HG03520 (cell line): ENCODE measurements at regions not wholly inside any gene's neighbourhood (a gene's known extent, or its start where the extent isn't known, plus 50 kb on each side); places are given as distances from the start of the nearest gene placed in this dataset.
"Not testable (repeated sequence)": the region's sequence is repeated elsewhere in the genome, so short reads cannot be mapped to it uniquely, and the experiment has no call there.

ENCODE experiments used
- ATAC-seq: cut with Tn5 transposase; IDR thresholded peaks from one replicate; pipeline ENCODE4 v1.9.1; 2021; ENCODE audit warnings: mild to moderate bottlenecking, moderate library complexity; ENCODE audit not compliant: unreplicated experiment

- not testable (repeated sequence) for ATAC-seq
Observed at GRCh38 chr2:37757456-37757855, 86.0 kb upstream of the CDC42EP3 start.

DNA sequence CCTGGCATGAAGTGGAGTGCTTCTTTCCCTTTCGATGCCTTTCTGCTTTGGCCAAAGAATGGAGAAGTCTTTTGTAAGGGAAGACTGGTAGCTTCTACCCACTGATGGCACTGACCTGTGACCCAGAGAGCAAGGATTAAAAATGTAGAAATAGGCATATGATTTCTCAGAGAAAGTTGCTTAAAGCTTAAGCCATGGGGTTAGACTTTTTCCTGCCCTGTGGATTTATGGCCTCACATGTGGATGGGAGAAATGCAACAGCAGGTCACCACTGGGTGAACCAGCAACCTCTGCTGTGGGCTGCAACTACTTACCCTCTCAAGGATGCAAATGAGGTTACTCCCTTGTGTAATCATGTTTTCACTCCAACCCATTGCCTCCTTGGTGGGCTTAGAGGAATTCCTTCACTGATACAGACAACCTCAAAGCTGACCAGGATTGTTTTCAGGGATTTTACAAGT lies 86.7 kb upstream of the CDC42EP3 start:
- not testable (repeated sequence) for ATAC-seq

GRCh38 chr2:37759989-37760388 lies 88.5 kb upstream of the CDC42EP3 start:
- ATAC-seq: not testable (repeated sequence)

DNA sequence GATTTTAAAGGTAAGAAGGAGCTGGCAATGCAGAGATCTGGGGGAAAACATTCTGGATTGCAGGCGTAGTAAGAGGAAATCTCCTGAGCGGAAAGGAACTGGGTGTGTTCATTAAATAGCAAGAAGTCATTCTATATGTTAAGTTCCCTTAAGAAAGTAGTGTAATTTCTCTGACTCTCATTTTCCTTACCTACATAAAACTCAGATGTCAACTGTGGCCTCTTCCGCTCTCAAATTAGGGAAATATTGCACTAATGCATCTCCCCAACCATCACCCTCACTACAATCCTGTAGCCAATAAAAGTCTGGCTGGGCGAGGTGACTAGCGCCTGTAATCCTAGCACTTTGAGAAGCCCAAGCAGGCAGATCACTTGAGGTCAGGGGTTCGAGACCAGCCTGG lies 89.0 kb upstream of the CDC42EP3 start:
- ATAC-seq: no peak

GRCh38 chr2:37762281-37762680 lies 90.8 kb upstream of the CDC42EP3 start:
- ATAC-seq: not testable (repeated sequence)

DNA sequence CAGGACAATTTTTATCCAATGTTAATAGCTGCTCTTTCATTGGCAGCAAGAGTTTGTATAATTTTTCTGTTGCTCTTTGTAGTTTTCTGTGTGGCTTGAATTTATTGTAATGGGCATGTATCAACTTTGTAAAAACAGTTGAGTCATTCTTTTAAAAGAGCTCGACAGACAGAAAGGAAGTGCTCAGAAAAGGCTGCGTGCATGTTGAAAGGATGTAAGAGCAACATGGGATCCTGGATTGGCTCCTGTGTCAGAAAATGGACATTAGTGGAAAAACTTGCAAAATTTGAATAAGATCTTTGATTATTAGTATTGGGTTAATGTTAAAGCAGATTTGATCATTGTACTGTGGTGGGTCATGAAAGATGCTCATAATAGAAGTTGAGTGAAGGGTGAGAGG lies 93.3 kb upstream of the CDC42EP3 start:
- ATAC-seq: no peak

DNA sequence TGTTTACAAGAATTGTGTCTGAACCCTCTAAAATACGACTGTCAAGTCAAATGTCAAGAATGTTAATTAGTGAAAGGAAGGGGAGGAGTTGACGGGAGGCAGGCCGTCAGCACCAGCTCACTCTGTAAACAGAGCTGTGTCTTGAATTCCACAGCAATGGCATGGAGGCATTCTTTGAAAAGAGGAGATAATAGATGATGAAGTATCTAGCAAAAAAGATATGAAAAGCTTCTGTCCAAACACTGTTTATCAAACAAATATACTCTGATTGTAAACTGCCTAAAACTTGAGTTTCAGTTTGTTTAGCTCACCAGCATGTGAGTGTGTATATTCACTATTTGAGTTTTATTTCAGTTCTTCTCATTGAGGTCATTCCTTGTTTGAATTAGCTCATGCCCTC lies 94.7 kb upstream of the CDC42EP3 start:
- no peak for ATAC-seq

DNA sequence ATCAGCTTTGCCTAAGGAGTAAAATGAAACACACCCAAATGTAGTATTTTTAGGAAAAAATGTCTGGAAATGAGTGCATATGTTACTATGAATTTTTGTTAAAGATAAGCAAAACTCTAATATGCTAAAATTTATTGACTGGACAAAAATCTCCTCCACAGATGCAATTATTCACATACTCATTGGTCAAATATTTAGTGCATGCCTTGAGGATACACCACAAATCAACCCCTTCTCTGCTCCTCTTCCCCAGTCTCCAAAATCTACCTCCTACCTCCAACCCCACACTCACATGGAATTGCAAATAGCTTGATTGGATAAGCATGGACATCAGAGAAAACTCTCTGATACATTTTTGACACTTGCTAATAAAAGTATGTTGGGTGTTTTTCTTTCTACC lies 95.6 kb upstream of the CDC42EP3 start:
- ATAC-seq: no peak

- ATAC-seq: no peak
Observed at GRCh38 chr2:37767959-37768925, 96.8 kb upstream of the CDC42EP3 start.

DNA sequence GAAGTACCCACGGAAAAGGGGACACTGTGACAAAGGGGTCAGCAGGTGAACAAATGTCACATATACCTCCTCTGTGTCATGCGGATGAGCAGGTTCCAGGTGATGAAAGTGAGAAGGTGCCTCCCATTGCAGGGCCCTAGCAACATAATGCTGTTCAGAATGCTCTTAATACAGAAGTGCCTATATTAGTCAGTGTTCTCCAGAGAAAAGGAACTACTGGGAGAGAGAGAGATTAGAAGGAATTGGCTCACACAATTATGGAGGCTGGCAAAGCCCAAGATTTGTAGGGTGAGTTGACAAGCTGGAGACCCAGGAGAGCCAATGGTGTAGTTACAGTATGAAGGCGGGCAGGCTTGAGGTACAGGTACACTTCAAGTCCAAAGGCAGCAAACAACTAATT lies 98.1 kb upstream of the CDC42EP3 start:
- no peak for ATAC-seq

GRCh38 chr2:37770797-37771196 lies 99.4 kb upstream of the CDC42EP3 start:
- no peak for ATAC-seq

DNA sequence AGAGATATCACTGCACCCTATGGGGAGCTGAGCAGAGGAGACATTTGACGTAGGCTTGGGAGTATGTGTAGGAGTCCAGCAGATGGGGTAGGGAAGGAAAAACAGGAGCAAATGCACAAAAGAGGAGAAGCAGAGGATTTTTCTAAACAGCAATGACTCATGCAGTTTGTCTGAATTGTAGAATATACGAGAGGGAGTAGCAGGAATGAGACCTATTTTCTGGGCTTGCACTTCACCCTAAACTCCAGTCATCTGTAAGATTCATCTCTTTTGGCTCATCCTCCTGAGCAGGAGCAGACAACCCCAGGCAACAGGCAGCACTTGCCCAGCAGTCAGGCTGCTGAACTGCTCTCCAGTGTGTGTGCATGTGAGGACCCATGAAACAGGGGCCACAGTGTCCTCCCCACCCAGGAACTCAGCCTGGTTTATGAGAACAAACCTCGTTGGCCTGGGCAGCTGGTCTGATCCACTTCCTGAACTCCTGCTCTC lies 100.2 kb upstream of the CDC42EP3 start:
- no peak for ATAC-seq

GRCh38 chr2:37773371-37774130 lies 102.1 kb upstream of the CDC42EP3 start:
- no peak for ATAC-seq

- ATAC-seq: not testable (repeated sequence)
Observed at GRCh38 chr2:37774171-37774944, 102.9 kb upstream of the CDC42EP3 start.

DNA sequence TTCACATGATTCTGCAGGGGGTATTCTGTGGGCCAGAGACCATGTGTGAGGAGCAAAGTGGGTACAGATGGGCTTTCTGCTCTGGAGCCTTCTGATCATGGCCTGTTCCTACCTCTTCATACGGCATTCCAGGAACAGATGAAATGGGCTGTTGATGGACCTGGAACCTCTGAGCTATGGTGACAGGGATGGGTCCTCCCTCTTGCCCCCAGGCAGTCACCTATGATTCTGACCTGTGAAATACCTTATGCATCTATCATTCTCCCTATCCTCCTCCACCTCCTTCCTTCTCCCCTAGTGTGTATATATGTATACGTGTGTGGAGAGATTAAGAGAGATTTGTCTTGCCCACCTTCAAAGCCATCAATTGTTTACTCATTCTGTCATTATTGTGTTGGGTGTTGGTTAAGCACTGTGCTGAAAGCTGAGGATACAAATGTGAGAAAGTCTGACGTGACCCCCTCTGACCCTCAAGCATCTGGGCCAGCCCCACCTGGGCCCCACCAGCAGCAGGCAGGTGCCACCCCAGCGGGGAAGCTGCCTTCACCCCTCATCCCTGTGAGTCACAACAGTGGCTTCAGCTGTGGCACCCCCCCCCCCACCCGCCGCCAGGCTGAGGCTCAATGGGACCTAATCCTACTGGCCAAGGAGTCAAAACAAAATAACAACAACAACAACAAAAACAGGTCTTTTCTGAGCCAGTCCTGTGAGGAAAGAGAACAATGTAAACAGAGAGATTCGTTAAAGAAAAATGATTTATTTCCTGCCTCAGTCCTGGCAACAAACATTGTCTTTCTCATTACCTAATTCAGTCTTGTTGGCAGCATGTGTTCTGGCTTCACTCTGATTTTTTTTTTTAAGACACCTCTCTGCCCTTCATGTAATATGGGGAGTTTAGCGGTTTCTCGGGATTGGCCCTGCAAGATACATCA lies 103.8 kb upstream of the CDC42EP3 start:
- no peak for ATAC-seq

DNA sequence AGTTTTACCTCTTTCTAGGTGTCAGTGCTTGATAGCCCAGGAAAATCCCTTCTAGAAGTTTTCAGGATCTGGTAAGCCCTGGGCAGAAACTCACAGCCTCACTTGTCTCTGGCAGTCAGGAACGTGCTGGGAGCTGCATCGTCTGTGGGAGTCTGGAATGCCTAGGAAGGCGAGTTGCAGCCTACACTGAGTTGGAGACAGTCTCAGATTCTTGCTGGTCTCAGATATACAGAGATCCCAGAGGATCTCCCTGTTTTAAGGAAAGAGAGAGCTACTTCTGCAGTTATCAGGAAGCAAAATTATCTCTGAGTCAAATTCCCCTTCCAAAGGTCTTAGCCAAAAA lies 104.4 kb upstream of the CDC42EP3 start:
- no peak for ATAC-seq

DNA sequence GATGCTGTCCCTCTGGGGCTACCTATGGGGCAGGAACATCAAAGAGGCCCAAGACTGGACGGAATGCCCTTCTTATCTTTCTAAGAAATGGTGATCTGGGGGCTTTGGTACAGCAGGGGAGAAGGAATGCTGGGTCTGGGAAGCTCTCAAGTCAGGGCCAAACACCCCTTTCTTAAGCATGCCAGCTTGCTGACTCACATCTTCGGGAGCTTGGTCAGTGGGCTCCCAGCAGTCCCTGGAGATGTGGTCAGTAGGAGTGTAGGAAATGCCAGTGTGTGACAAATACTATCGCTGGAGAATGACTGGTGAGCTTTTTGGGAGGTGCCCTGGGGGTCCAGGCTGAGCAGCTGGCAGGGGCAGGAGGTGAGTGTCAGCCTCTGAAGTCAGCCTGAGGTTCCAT lies 105.0 kb upstream of the CDC42EP3 start:
- no peak for ATAC-seq

DNA sequence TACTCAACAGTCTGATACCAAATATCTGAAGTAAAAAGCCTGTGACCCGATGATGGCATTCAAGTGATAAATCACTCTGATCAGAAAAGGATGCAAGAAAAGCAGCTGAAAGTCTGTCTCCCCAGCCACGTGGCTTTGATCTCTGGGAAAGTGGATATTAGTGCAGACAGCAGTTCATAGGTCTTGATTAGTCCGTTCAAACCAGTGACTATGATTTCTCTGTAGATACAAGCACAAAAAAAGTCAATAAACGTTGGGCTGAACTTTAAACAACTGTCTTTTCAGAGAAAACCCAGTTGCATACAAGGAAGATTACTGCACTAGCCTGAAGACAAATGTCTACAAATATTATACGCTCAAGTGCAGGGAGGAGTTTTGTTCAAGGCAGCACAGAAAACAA lies 107.7 kb upstream of the CDC42EP3 start:
- no peak for ATAC-seq

DNA sequence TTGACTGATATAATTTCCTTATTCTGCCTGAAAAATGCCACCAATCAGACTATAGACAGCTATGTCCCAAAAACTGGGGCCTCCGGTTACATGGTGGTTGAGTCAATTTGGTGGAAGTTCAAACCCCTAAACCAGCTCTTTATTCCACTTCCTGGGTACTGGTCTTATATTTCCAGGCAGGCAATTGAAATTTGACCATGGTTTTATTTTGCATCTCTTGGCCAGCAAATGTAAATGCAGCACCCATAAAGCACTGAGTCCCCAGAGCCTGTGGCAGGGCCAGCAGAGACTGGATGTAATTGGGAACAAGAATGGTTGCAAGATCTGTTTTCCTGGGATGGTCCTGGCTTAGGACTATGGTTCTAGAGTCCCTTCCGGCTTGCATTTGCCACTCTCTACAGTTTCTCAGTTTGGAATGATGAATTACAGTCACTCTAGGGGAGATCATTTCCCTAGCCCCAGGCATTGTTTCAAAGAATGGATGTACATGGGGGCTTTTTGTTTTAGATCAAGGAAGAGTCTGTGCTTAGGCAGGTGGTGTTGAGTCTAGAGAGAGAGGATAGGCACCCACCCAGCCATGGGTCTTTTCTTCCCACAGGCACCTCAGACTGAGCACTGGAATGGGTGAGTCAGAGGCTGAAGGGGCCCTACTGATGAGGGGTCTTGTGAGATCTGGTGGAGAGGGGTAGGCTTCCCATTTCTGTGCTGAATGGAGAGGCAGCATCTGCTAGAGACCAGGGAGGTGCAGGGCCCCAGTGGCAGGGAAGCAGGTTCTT lies 108.4 kb upstream of the CDC42EP3 start:
- no peak for ATAC-seq
